ENCODE measurements at regions not wholly inside any gene's neighbourhood (a gene's known extent, or its start where the extent isn't known, plus 50 kb on each side); places are given as distances from the start of the nearest gene placed in this dataset.

GRCh38 chr4:127069675-127070074, 563.1 kb upstream of the INTU start:
- TF ChIP-seq CTCF (IDR thresholded peaks at IDR 0.05) (no peak), POLR2A (IDR thresholded peaks at IDR 0.05) (no peak), POLR2AphosphoS5 (IDR thresholded peaks at IDR 0.05) (no peak), EP300 (IDR thresholded peaks at IDR 0.05) (no peak)
